Breast epithelium (tissue), 3 donors: ENCODE measurements at regions not wholly inside any gene's neighbourhood (a gene's known extent, or its start where the extent isn't known, plus 50 kb on each side); places are given as distances from the start of the nearest gene placed in this dataset.

Experiments
- POLR2A ChIP-seq: fragments of 450-650 bp; IDR thresholded peaks from one replicate; pipeline ENCODE4 v1.6.1; 2016; ENCODE audit warnings: antibody characterized with exemption, mild to moderate bottlenecking, moderate library complexity
- POLR2AphosphoS5 ChIP-seq, 3 donors: sonication (generic); formaldehyde crosslinking; IDR thresholded peaks; one replicate each; pipeline ENCODE4 v1.6.1; 2017; ENCODE audit warnings: antibody characterized with exemption in 3 of 3
- TF ChIP-seq, protein P1 (sequence below), 3 donors: fragments of 450-650 bp; IDR thresholded peaks; one replicate each; pipeline ENCODE4 v1.5.1; 2016 to 2017; ENCODE audit warnings: antibody characterized with exemption in 3 of 3, mild to moderate bottlenecking in 3 of 3, moderate library complexity in 3 of 3

- TF ChIP-seq, protein P1, sequence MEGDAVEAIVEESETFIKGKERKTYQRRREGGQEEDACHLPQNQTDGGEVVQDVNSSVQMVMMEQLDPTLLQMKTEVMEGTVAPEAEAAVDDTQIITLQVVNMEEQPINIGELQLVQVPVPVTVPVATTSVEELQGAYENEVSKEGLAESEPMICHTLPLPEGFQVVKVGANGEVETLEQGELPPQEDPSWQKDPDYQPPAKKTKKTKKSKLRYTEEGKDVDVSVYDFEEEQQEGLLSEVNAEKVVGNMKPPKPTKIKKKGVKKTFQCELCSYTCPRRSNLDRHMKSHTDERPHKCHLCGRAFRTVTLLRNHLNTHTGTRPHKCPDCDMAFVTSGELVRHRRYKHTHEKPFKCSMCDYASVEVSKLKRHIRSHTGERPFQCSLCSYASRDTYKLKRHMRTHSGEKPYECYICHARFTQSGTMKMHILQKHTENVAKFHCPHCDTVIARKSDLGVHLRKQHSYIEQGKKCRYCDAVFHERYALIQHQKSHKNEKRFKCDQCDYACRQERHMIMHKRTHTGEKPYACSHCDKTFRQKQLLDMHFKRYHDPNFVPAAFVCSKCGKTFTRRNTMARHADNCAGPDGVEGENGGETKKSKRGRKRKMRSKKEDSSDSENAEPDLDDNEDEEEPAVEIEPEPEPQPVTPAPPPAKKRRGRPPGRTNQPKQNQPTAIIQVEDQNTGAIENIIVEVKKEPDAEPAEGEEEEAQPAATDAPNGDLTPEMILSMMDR (IDR thresholded peaks at IDR 0.05), result no peak
- TF ChIP-seq POLR2A, result no peak
- no peak for TF ChIP-seq POLR2AphosphoS5 (IDR thresholded peaks at IDR 0.05)
Observed at GRCh38 chr2:20946468-20946867, 97.4 kb downstream of the APOB start.
